Epithelial cell of proximal tubule (primary cell): ENCODE measurements at regions not wholly inside any gene's neighbourhood (a gene's known extent, or its start where the extent isn't known, plus 50 kb on each side); places are given as distances from the start of the nearest gene placed in this dataset.

Experiments
- DNase-seq: peaks from one replicate; pipeline ENCODE4 v3.0.0-alpha.2; 2011; ENCODE audit warnings: low read depth
- H3K4me3 ChIP-seq: 2 replicates; pipeline ENCODE4 v1.5.1; 2011; ENCODE audit warnings: low read depth, mild to moderate bottlenecking, low read length
- CTCF ChIP-seq: conservative IDR thresholded peaks from 2 replicates; pipeline ENCODE4 v1.5.1; 2012; ENCODE audit warnings: low read depth, mild to moderate bottlenecking, low read length

- no peak for DNase-seq
- no peak for TF ChIP-seq CTCF
Measured at GRCh38 chr1:219345953-219346352, 172.3 kb downstream of the LYPLAL1 start.

GRCh38 chr1:219342836-219343235 is 169.2 kb downstream of the LYPLAL1 start:
- H3K4me3 ChIP-seq, result no peak overlapping the region
- no peak for TF ChIP-seq CTCF
- no peak for DNase-seq

More at GRCh38 chr1:219345953-219346352, 172.3 kb downstream of the LYPLAL1 start:
- no peak overlapping the region for H3K4me3 ChIP-seq

- no peak for TF ChIP-seq CTCF
- no peak for DNase-seq
- no peak overlapping the region for H3K4me3 ChIP-seq
Measured at GRCh38 chr1:219340796-219341195, 167.1 kb downstream of the LYPLAL1 start.

GRCh38 chr1:219339466-219339865 is 165.8 kb downstream of the LYPLAL1 start:
- DNase-seq, result no peak
- no peak for TF ChIP-seq CTCF
- no peak overlapping the region for H3K4me3 ChIP-seq

- no peak for DNase-seq
- no peak for TF ChIP-seq CTCF
- H3K4me3 ChIP-seq, result no peak overlapping the region
Measured at GRCh38 chr1:219337588-219337987, 163.9 kb downstream of the LYPLAL1 start.

GRCh38 chr1:219333626-219334025 is 159.9 kb downstream of the LYPLAL1 start:
- DNase-seq, result no peak
- TF ChIP-seq CTCF, result no peak
- H3K4me3 ChIP-seq, result no peak overlapping the region

- H3K4me3 ChIP-seq, result no peak overlapping the region
- no peak for TF ChIP-seq CTCF
- DNase-seq, result no peak
Measured at GRCh38 chr1:219331424-219331823, 157.7 kb downstream of the LYPLAL1 start.
